GM18909 (cell line): ENCODE measurements at regions not wholly inside any gene's neighbourhood (a gene's known extent, or its start where the extent isn't known, plus 50 kb on each side); places are given as distances from the start of the nearest gene placed in this dataset.

Experiments
- ATAC-seq: cut with Tn5 transposase; IDR thresholded peaks from one replicate; pipeline ENCODE4 v1.9.1; 2021; ENCODE audit warnings: mild to moderate bottlenecking; ENCODE audit not compliant: unreplicated experiment, poor library complexity

GRCh38 chr6:149176971-149177667 lies 140.4 kb upstream of the TAB2 start:
- ATAC-seq: no peak

- ATAC-seq: no peak
These were observed 138.1 kb upstream of the TAB2 start for GRCh38 chr6:149179431-149179830.

DNA sequence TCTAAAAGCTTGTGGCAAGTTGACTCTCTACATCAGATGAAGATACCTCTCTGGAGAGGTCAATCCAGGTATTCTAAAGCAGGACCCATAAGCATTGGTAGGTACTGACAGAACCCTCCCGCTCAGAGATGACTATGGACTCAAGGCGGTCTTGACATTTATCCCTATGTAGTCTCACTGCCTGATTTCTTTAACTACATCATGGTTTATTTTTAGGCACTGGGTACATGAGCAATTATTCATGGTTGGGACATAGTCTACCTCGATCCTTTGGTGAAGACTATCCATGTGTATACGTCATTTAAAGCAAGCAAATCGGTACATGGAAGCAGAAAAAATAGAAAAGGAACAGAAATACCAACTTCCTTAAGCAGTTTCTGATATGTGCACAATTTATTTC lies 136.2 kb upstream of the TAB2 start:
- no peak for ATAC-seq

DNA sequence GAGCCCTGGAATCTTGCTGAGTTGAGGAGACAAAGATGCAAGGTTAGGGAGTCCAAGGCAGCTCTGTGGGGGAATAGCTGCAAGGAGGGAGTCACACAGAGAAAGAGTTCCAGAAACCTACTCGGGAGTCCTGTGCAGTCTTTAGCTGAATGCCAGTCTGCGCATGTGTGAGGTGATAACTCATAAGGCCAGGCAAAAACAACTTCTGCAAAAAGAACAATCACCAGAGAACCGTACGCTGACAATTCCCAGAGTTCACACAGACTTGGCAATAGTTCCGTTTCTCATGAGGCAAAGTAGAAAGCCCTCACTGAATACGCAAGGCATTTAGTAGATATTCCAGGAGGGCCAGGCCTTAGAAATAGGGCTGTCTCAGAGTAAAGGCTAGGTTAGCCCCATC lies 135.2 kb upstream of the TAB2 start:
- ATAC-seq: no peak

- ATAC-seq: no peak
These were observed 133.0 kb upstream of the TAB2 start for GRCh38 chr6:149184523-149184922.

- no peak for ATAC-seq
These were observed 131.6 kb upstream of the TAB2 start for GRCh38 chr6:149185799-149186357.

DNA sequence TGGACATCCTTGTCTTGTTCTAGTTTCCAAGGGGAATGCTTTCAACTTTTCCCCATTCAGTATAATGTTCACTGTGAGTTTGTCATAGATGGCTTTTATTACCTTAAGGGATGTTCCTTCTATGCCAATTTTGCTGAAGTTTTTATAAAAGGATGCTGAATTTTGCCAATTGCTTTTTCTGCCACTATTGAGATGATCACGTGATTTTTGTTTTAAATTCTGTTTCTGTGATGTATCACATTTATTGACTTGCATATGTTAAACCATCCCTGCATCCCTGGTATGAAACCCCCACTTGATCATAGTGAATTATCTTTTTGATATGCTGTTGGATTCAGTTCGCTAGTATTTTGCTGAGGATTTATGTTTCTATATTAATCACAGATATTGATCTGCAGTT lies 130.6 kb upstream of the TAB2 start:
- no peak for ATAC-seq

DNA sequence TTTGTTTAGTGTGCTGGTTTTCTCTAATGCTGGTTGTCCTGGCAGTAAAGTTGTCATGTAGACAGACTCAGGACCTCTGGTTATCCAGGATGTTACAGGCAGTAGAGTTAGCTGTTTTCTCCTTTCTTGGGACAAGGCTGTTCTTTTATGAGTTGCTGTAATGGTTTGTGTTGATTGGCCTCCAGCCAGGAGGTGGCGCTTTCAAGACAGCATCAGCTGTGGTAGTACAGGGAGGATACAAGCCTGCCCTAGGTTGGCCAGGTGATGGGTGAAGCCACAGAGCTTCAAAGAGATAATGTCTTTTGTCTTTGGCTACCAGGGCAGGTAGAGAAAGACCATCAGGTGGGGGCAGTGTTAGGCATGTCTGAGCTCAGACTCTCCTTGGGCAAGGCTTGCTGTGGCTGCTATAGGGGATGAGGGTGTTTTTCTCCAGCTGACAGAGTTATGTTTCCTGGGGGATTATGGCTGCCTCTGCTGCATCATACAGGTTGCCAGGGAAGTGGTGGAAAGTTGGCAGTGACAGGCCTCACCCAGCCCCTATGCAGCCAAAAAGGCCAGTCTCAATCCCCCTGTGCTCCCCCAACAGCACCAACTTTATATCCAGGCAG lies 127.2 kb upstream of the TAB2 start:
- ATAC-seq: peak; percentile 61

GRCh38 chr6:149194820-149195558 lies 122.5 kb upstream of the TAB2 start:
- ATAC-seq: peak; percentile 53

- ATAC-seq: no peak
These were observed 121.4 kb upstream of the TAB2 start for GRCh38 chr6:149196091-149196490.

DNA sequence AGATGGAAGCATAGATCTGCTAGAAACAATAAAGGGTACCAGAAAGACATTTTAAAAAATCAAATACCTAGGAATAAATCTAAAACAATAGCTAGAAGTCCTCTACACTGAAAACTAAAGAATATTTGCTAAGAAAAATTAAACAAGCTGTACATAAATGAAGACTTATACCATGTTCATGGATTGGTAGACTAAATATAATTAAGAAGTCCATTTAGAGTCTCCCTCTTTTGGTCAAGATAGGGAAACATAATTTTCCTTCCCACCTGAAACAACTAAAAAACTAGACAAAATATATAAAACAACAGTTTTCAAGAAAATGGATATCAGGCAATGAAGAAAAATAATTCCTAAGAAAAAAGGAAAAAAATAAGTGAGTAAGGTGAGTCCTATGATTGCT lies 120.0 kb upstream of the TAB2 start:
- ATAC-seq: no peak

- no peak for ATAC-seq
These were observed 119.2 kb upstream of the TAB2 start for GRCh38 chr6:149198265-149198664.

DNA sequence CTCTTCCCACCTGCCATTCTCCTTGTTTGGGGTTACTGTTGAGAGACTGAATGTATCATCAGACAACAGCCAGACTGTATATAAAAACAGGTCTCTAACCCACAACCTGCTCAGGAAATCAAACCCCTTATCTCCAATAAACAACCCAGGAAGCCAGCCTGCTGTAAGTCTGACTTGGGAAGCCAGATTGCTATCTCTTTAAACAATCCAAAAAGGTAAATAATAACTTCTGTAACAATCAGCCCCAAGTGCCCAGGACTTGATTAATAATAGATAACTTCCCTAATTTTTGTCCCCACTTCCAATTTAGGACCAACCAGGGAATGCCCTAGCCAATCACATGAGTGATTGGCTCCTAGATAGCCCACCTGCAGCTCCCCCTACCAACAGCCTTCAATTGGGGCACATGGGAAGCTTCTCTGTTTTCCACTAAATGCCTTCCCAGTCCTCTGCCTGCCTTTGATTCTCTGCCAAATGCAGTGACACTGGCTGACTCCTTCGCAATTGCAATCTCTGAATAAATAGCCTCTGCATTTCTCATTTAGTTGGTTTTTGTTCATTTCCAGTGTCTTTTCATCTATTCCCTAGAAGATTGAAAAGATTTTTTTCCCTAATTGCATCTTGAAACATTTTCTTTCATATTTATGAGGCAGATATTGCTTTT lies 117.1 kb upstream of the TAB2 start:
- ATAC-seq: no peak

GRCh38 chr6:149201068-149201655 lies 116.3 kb upstream of the TAB2 start:
- no peak for ATAC-seq

DNA sequence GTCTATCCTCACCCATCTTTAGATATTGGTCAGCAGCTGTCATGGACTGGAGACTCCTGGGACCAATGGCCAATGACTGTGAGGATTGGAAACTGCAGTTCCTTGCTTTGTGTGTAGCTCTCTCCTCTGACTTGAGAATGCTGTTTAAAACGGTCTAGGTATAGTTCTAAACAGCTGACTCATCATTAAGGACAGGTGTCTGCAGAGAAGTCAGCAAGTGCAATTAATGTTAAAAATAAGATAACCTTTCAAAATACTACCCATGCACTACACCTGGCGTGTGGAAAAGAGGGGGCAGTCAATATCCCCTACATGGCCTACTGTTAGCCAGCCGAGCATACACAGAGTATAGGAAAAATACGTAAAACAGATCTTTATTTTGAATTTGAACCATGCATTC lies 115.4 kb upstream of the TAB2 start:
- no peak for ATAC-seq

GRCh38 chr6:149202952-149203351 lies 114.6 kb upstream of the TAB2 start:
- ATAC-seq: no peak

GRCh38 chr6:149203509-149203908 lies 114.0 kb upstream of the TAB2 start:
- ATAC-seq: no peak

- no peak for ATAC-seq
These were observed 109.3 kb upstream of the TAB2 start for GRCh38 chr6:149208134-149208601.

- no peak for ATAC-seq
These were observed 107.4 kb upstream of the TAB2 start for GRCh38 chr6:149209871-149210775.
